HCT116 (cell line): ENCODE measurements at regions not wholly inside any gene's neighbourhood (a gene's known extent, or its start where the extent isn't known, plus 50 kb on each side); places are given as distances from the start of the nearest gene placed in this dataset.

Experiments
- ATAC-seq: fragments of 200-7000 bp; cut with Tn5 transposase; 2 replicates; pipeline ENCODE4 v1.9.1; 2020; ENCODE audit warnings: mild to moderate bottlenecking, moderate library complexity
- BruUV-seq: library from RNA; stranded (reverse); fragments of 400-500 nt; replicated peaks from 2 replicates; lab custom pipeline; 2021; lab: Mats Ljungman, UMichigan
- CTCF ChIA-PET: fragments of 300-600 bp; sonication (Branson Sonifier 250); formaldehyde crosslinking; loops from one replicate; lab custom pipeline; 2021; ENCODE audit warnings: antibody characterized with exemption; lab: Charles Lee
- POLR2A ChIA-PET: fragments of 300-600, 350-600 bp; sonication (Branson Sonifier 250); formaldehyde crosslinking; loops from one replicate; lab custom pipeline; 2021; ENCODE audit warnings: antibody characterized with exemption; lab: Charles Lee
- RAD21 ChIA-PET, 2 experiments: fragments of 300-600 bp; sonication (Branson Sonifier 250); formaldehyde crosslinking; loops; one replicate each; lab custom pipeline; 2023; ENCODE audit warnings: low total read pairs in 2 of 2; ENCODE audit not compliant: uncharacterized antibody in 2 of 2, unreplicated experiment in 2 of 2, low non-redundant PET in 1 of 2; lab: Charles Lee
- DNase-seq: peaks from one replicate; pipeline ENCODE4 v3.0.0-alpha.2; 2010; ENCODE audit warnings: low read depth, low spot score
- H2AFZ ChIP-seq: fragments of 200-600 bp; shearing (Covaris generic), sonication (generic); 2 replicates; pipeline ENCODE4 v1.6.1; 2017; ENCODE audit warnings: low read depth, mixed run types, mixed read lengths, antibody characterized with exemption, low read length; ENCODE audit not compliant: poor library complexity, severe bottlenecking
- H3K27ac ChIP-seq: 2 replicates; pipeline ENCODE4 v1.5.1; 2012; ENCODE audit warnings: low read depth, low read length
- H3K27me3 ChIP-seq: fragments of 200-600 bp; sonication (generic); 2 replicates; pipeline ENCODE4 v1.6.1; 2016; ENCODE audit warnings: mixed run types, low read length, mixed read lengths; ENCODE audit not compliant: insufficient read depth
- H3K36me3 ChIP-seq, 2 experiments: fragments of 200-500 bp in 1 of 2; fragments of 200-600 bp in 1 of 2; sonication (Bioruptor generic) in 1 of 2; sonication (generic) in 1 of 2; 2 replicates each; pipeline versions ENCODE4 v1.5.1 to v1.6.1; 2014 to 2016; ENCODE audit warnings: low read length in 2 of 2, inconsistent platforms in 1 of 2, mixed read lengths in 1 of 2, mixed run types in 1 of 2; ENCODE audit not compliant: insufficient read depth in 2 of 2, control insufficient read depth in 1 of 2
- H3K4me1 ChIP-seq, 2 experiments: fragments of 200-600 bp in 1 of 2; sonication (generic) in 1 of 2; 2 replicates each; pipeline versions ENCODE4 v1.5.1 to v1.6.1; 2012 to 2017; ENCODE audit warnings: low read length in 2 of 2, inconsistent platforms in 1 of 2, mild to moderate bottlenecking in 1 of 2, mixed read lengths in 1 of 2, mixed run types in 1 of 2, moderate library complexity in 1 of 2; ENCODE audit not compliant: insufficient read depth in 2 of 2, control insufficient read depth in 1 of 2
- H3K4me2 ChIP-seq: fragments of 200-600 bp; sonication (generic); 2 replicates; pipeline ENCODE4 v1.6.1; 2017; ENCODE audit warnings: mixed run types, low read length, mixed read lengths
- H3K4me3 ChIP-seq, 2 experiments: fragments of 200-600 bp in 1 of 2; sonication (generic) in 1 of 2; replicated peaks in 1 of 2; 2 replicates each; pipeline ENCODE4 v1.5.1; 2011 to 2016; ENCODE audit warnings: low read length in 2 of 2, control low read depth in 1 of 2, low read depth in 1 of 2, mild to moderate bottlenecking in 1 of 2, mixed read lengths in 1 of 2, mixed run types in 1 of 2
- H3K79me2 ChIP-seq: fragments of 200-600 bp; sonication (generic); 2 replicates; pipeline ENCODE4 v1.6.1; 2017; ENCODE audit warnings: mild to moderate bottlenecking, mixed run types, low read length, moderate library complexity, mixed read lengths; ENCODE audit not compliant: insufficient read depth
- H3K9ac ChIP-seq: fragments of 200-600 bp; sonication (generic); 2 replicates; pipeline ENCODE4 v1.6.1; 2016; ENCODE audit warnings: low read length, mixed read lengths
- H3K9me2 ChIP-seq: fragments of 200-600 bp; sonication (generic), shearing (Covaris generic); 2 replicates; pipeline ENCODE4 v1.6.1; 2017; ENCODE audit warnings: mixed run types, mild to moderate bottlenecking, moderate library complexity; ENCODE audit not compliant: insufficient read depth
- H3K9me3 ChIP-seq, 2 experiments: fragments of 200-500 bp in 1 of 2; fragments of 200-600 bp in 1 of 2; sonication (Bioruptor generic) in 1 of 2; sonication (generic) in 1 of 2; 2 replicates each; pipeline ENCODE4 v1.6.1; 2014 to 2017; ENCODE audit warnings: low read length in 2 of 2, mixed read lengths in 2 of 2, inconsistent platforms in 1 of 2, low read depth in 1 of 2, mild to moderate bottlenecking in 1 of 2, mixed run types in 1 of 2, moderate library complexity in 1 of 2; ENCODE audit not compliant: control insufficient read depth in 1 of 2, insufficient read depth in 1 of 2
- H4K20me1 ChIP-seq: fragments of 200-600 bp; sonication (generic), shearing (Covaris generic); 2 replicates; pipeline ENCODE4 v1.6.1; 2017; ENCODE audit warnings: mixed run types, mild to moderate bottlenecking, moderate library complexity; ENCODE audit not compliant: insufficient read depth
- ATF3 ChIP-seq: IDR thresholded peaks from 2 replicates; pipeline ENCODE4 v1.6.1; 2012
- CBX3 ChIP-seq: IDR thresholded peaks from 2 replicates; pipeline ENCODE4 v1.6.1; 2012; ENCODE audit warnings: low read depth
- CEBPB ChIP-seq: IDR thresholded peaks from 2 replicates; pipeline ENCODE4 v1.6.1; 2012; ENCODE audit warnings: low read depth
- EGR1 ChIP-seq: IDR thresholded peaks from 2 replicates; pipeline ENCODE4 v1.6.1; 2012; ENCODE audit warnings: low read depth
- ELF1 ChIP-seq: IDR thresholded peaks from 2 replicates; pipeline ENCODE4 v1.6.1; 2012; ENCODE audit warnings: low read depth, borderline replicate concordance
- EZH2phosphoT487 ChIP-seq: fragments of 200-600 bp; IDR thresholded peaks from 2 replicates; pipeline ENCODE4 v1.6.1; 2018; ENCODE audit warnings: antibody characterized with exemption, borderline replicate concordance
- FOSL1 ChIP-seq: IDR thresholded peaks from 2 replicates; pipeline ENCODE4 v1.6.1; 2012; ENCODE audit warnings: low read depth
- MAX ChIP-seq: IDR thresholded peaks from 2 replicates; pipeline ENCODE4 v1.6.1; 2012
- POLR2A ChIP-seq: IDR thresholded peaks from 2 replicates; pipeline ENCODE4 v1.7.0; 2011; ENCODE audit warnings: borderline replicate concordance; ENCODE audit not compliant: insufficient read depth, insufficient read length; ENCODE audit errors: extremely low read depth
- POLR2AphosphoS5 ChIP-seq: IDR thresholded peaks from 2 replicates; pipeline ENCODE4 v1.6.1; 2011; ENCODE audit warnings: mild to moderate bottlenecking, low read depth, low read length, moderate library complexity
- REST ChIP-seq: IDR thresholded peaks from 2 replicates; pipeline ENCODE4 v1.6.1; 2012; ENCODE audit warnings: low read depth
- SIN3A ChIP-seq: IDR thresholded peaks from 2 replicates; pipeline ENCODE4 v1.6.1; 2012; ENCODE audit warnings: low read depth
- TCF7L2 ChIP-seq: IDR thresholded peaks from 2 replicates; pipeline ENCODE4 v1.7.0; 2011; ENCODE audit warnings: borderline replicate concordance, inconsistent platforms; ENCODE audit not compliant: insufficient read depth, insufficient read length; ENCODE audit errors: extremely low read depth
- YY1 ChIP-seq: IDR thresholded peaks from 2 replicates; pipeline ENCODE4 v1.6.1; 2011; ENCODE audit warnings: low read length, low read depth, moderate library complexity, mild to moderate bottlenecking; ENCODE audit not compliant: insufficient replicate concordance; ENCODE audit errors: extremely low read depth
- ZBTB33 ChIP-seq: IDR thresholded peaks from 2 replicates; pipeline ENCODE4 v1.6.1; 2011; ENCODE audit warnings: mild to moderate bottlenecking, low read length, moderate library complexity; ENCODE audit not compliant: insufficient replicate concordance; ENCODE audit errors: extremely low read depth
- ZFX ChIP-seq: fragments of 450-650 bp; IDR thresholded peaks from 2 replicates; pipeline ENCODE4 v1.6.1; 2017
- intact Hi-C: fragments of 100-400 bp; cut with micrococcal nuclease; formaldehyde crosslinking; loops from 2 replicates; pipeline ENCODE4 v1.10.0; 2022

- intact Hi-C loops: no loop called here
- Histone ChIP-seq H3K79me2 (no peaks in the 10 kb centered on the region), H3K27ac (no peak overlapping the region), H3K9me2 (no peaks in the 10 kb centered on the region), H3K4me3 (no peak overlapping the region), H3K9me3 (peaks cover 0 to 21% of the 10 kb centered on the region in 2 experiments; a peak in 2 of 4 replicates), H3K9ac (no peak overlapping the region), H4K20me1 (no peaks in the 10 kb centered on the region), H2AFZ (no peak overlapping the region), H3K4me1 (no peaks in the 10 kb centered on the region), H3K36me3 (no peaks in the 10 kb centered on the region), H3K4me2 (no peak overlapping the region), H3K27me3 (no peaks in the 10 kb centered on the region)
- ChIA-PET CTCF (no interaction called here), RAD21 (no interaction called here), POLR2A (no interaction called here)
- TF ChIP-seq POLR2A: no peak
- TF ChIP-seq POLR2AphosphoS5: no peak
- no peak for TF ChIP-seq CEBPB
- TF ChIP-seq TCF7L2: no peak
- no peak for TF ChIP-seq YY1
- no peak for TF ChIP-seq FOSL1
- no peak for TF ChIP-seq ZFX
- no peak for TF ChIP-seq EGR1
- no peak for TF ChIP-seq CBX3
- TF ChIP-seq EZH2phosphoT487: no peak
- no TSS peak for BruUV-seq
- no peak for DNase-seq
- no peak for ATAC-seq
These were observed 1480.8 kb downstream of the TECRL start for GRCh38 chr4:62928483-62928882.

GRCh38 chr4:62927574-62927973 is 1481.7 kb downstream of the TECRL start:
- H3K4me1 ChIP-seq: no peaks in the 10 kb centered on the region
- no peak overlapping the region for H3K27ac ChIP-seq
- H4K20me1 ChIP-seq: no peaks in the 10 kb centered on the region
- H3K9ac ChIP-seq: no peak overlapping the region
- no peaks in the 10 kb centered on the region for H3K9me2 ChIP-seq
- ChIA-PET CTCF (no interaction called here), POLR2A (no interaction called here), RAD21 (no interaction called here)
- no peak for TF ChIP-seq YY1
- no peak for TF ChIP-seq ZBTB33
- TF ChIP-seq EZH2phosphoT487: no peak
- no peak for TF ChIP-seq POLR2A
- no peak for TF ChIP-seq REST
- no peak for TF ChIP-seq ELF1
- TF ChIP-seq MAX: no peak
- no peak for TF ChIP-seq ATF3
- TF ChIP-seq CEBPB: no peak
- no peak for TF ChIP-seq ZFX
- no peak for TF ChIP-seq SIN3A
- H3K27me3 ChIP-seq: no peaks in the 10 kb centered on the region
- H2AFZ ChIP-seq: no peak overlapping the region
- ATAC-seq (no peak), DNase-seq (no peak)
- BruUV-seq: no TSS peak
- H3K9me3 ChIP-seq: peaks cover 0 to 24% of the 10 kb centered on the region in 2 experiments; a peak in 2 of 4 replicates
- intact Hi-C loops: no loop called here
- H3K4me3 ChIP-seq: no peak overlapping the region
- no peaks in the 10 kb centered on the region for H3K79me2 ChIP-seq
- no peak overlapping the region for H3K4me2 ChIP-seq
- no peaks in the 10 kb centered on the region for H3K36me3 ChIP-seq
